Hepatocyte (in vitro differentiated cells): ENCODE measurements at regions not wholly inside any gene's neighbourhood (a gene's known extent, or its start where the extent isn't known, plus 50 kb on each side); places are given as distances from the start of the nearest gene placed in this dataset.
"Not testable (repeated sequence)": the region's sequence is repeated elsewhere in the genome, so short reads cannot be mapped to it uniquely, and the experiment has no call there.

Experiments
- EZH2 ChIP-seq: fragments of 200-600 bp; sonication (generic); IDR thresholded peaks from 2 replicates; pipeline ENCODE4 v1.6.1; 2016; ENCODE audit warnings: antibody characterized with exemption, mild to moderate bottlenecking, borderline replicate concordance
- EZH2phosphoT487 ChIP-seq: fragments of 200-600 bp; sonication (generic); IDR thresholded peaks from one replicate; pipeline ENCODE4 v1.6.1; 2018; ENCODE audit warnings: antibody characterized with exemption, mild to moderate bottlenecking, low read depth, moderate library complexity; ENCODE audit not compliant: unreplicated experiment, severe bottlenecking

DNA sequence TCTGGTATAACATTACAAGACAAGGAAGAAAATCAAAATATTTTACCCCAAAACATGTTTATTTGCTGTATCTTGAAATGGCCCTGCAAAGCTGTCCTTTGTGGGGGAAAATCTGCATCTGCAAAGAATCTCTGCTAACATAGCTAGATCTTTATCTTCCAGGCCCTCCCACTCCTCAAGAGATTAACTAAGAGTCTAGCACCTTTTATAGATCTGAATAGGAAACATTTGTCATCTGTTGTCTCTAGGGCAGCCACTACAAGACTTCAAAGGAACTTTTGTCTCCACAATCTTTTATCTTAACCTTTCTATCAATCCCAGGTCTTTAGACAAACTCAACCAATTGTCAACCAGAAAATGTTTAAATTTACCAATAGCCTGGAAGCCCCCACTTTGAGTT lies 427.6 kb upstream of the ID2 start:
- not testable (repeated sequence) for TF ChIP-seq EZH2, EZH2phosphoT487
